Activated CD8-positive, alpha-beta memory T cell treated with anti-CD3 and anti-CD28 coated beads for 24 hours (primary cell): ENCODE measurements at regions not wholly inside any gene's neighbourhood (a gene's known extent, or its start where the extent isn't known, plus 50 kb on each side); places are given as distances from the start of the nearest gene placed in this dataset.

Experiments used
- DNase-seq: peaks from one replicate; pipeline ENCODE4 v3.0.0-alpha.2; 2020

DNA sequence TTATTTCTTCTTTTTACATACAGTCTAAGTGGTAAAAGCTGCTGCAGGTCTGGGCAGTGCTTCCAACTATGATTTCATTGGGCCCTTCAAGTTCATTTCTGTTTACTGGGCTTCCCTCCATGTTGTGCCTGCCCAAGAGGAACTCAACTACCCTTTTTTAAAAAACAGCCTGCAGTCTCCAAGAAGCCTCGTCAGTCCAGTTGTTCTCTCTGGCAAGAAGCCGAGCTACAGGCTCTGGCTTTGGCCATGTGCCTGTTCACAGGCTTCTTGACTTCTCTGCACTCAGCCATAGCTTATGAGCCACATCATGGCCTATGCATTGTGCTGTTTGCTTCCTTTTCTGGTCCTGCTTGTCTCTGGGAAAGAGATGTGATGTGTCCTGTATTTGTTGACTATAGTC lies 119.7 kb upstream of the PJA2 start:
- no peak for DNase-seq

GRCh38 chr5:109524555-109524954 lies 114.8 kb upstream of the PJA2 start:
- no peak for DNase-seq

- no peak for DNase-seq
Measured at GRCh38 chr5:109524026-109524425, 114.3 kb upstream of the PJA2 start.

GRCh38 chr5:109522404-109522803 lies 112.6 kb upstream of the PJA2 start:
- no peak for DNase-seq

DNA sequence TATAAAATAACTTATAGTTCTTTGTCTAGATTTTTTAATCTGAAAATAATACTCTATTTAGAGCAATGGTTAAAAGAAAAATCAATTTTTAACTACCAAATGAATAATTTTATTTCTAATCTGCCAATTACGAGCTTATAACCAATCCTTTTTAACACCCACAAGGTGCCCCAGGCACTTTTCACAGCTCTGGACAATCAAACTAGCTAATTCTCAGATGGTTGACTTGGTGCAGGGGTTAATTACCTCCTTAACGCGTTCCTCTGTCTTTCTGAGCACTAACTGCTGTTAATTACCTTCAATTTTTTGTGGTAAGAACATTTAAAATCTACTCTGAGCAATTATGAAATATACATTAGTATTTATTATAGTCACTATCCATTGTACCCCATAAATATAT lies 109.6 kb upstream of the PJA2 start:
- DNase-seq = no peak

- no peak for DNase-seq
Measured at GRCh38 chr5:109516390-109516789, 106.6 kb upstream of the PJA2 start.

GRCh38 chr5:109511980-109512734 lies 102.4 kb upstream of the PJA2 start:
- no peak for DNase-seq

DNA sequence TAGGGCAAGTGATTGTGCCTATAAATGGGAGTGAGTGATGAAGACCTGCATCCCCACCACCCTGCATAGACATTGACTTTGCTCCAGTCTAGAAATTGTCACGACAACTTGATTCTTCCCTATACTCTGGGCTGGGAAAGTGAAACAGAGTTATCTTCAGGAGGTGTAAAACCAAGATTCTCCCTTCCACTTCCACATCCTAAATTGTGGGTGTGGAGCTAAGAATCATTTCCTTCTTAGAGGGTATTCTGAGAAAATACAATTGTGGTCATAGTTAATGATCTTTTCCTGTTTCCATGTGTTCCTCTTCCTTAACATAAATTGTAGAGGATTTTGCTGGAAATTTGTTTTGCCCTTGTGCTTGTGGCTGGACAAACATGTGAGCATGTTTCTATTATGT lies 96.8 kb upstream of the PJA2 start:
- DNase-seq = no peak

GRCh38 chr5:109496112-109496511 lies 86.3 kb upstream of the PJA2 start:
- DNase-seq = no peak

GRCh38 chr5:109487753-109488420 lies 78.1 kb upstream of the PJA2 start:
- DNase-seq = no peak

DNA sequence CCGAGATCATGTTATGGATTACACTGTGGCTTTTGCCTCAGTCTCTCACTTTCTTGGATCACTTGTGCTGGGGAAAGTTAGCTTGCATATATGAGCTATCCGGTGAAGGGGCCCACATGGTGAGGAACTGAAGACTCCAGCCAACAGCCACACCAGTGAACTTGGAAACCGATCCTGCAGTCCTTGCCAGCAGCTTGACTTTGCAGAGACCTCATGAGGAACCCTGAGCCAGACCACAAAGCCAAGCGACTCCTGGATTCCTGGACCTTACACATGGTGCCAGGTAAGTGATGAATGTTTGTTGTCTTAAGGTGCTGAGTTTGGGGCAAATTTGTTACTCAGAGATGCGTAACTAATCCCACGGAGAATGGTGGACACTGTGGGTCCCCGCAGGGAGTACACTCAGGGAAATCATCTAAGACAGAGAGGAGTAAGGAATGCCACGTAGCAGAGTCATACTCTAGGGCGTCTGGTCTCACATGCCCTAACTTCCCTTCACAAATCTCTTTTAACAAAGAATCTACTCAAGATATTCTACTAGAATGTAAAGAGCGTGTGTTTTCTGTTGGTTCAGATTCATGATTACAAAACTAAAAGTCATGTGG lies 76.5 kb upstream of the PJA2 start:
- no peak for DNase-seq

- no peak for DNase-seq
Measured at GRCh38 chr5:109485030-109485429, 75.3 kb upstream of the PJA2 start.

DNA sequence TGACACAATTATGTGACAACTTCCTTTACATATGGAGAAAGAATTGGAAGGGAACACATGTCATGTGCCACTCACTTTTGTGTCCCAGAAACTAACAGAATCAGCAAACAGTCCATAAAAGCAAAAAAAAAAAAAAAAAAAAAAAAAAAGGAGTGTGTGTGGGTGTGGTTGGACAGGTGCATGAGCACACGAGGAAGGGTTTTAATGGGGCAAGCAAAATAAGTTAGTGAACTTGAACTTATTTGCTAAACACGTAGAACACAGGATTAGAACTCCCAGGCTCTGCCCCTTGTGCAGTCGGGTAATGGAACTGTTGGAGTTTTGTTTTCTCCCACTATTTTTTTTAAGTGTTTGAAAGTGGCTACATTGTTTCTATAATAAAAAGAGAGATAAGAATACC lies 74.8 kb upstream of the PJA2 start:
- no peak for DNase-seq

GRCh38 chr5:109483395-109483971 lies 73.7 kb upstream of the PJA2 start:
- DNase-seq = no peak

GRCh38 chr5:109482748-109483147 lies 73.0 kb upstream of the PJA2 start:
- DNase-seq = no peak

DNA sequence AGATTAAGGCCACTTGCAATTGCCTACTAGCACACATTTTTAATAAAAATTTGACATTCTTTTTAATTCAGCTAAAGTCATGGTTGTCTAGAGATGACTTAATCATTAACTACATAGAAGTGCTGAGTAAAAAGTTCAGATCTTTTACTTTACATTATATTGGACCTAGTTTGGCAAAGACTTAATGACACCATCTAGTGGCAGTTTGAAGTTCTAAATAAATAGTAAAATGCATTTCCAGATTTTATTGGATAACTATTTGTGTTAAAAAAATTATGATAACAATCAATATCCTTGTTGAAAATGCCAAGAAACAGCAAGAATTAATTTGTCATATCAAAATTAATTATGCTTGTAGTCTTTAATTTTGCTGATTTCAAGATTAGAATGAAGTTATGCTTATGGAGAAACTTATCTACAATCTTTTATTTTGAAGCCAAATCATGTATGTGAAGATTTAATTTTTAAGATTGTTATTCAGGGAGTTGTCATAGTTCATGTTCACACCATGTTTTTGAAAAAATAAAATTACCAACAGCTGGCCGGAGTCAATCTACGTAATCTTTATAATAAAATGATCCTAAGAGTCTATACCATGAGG lies 69.6 kb upstream of the PJA2 start:
- no peak for DNase-seq

DNA sequence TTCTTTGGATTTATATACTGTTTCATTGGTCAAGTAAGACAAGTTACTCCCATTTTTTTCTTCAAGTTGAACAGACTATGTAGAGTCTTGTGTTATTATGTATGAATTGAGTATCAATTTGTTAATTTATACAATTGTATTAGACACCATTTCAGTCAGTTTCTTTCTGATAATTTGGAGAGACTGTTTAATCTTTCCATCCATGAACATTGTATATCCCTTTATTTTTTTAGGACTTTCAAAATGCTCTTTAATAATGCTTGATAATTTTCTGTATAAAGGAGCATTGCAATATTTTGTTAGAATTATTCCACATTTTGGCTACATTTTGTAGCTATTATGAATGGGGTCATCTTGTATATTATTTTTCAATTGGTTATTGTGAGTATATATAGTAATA lies 69.1 kb upstream of the PJA2 start:
- no peak for DNase-seq

- DNase-seq = no peak
Measured at GRCh38 chr5:109476292-109476691, 66.5 kb upstream of the PJA2 start.

DNA sequence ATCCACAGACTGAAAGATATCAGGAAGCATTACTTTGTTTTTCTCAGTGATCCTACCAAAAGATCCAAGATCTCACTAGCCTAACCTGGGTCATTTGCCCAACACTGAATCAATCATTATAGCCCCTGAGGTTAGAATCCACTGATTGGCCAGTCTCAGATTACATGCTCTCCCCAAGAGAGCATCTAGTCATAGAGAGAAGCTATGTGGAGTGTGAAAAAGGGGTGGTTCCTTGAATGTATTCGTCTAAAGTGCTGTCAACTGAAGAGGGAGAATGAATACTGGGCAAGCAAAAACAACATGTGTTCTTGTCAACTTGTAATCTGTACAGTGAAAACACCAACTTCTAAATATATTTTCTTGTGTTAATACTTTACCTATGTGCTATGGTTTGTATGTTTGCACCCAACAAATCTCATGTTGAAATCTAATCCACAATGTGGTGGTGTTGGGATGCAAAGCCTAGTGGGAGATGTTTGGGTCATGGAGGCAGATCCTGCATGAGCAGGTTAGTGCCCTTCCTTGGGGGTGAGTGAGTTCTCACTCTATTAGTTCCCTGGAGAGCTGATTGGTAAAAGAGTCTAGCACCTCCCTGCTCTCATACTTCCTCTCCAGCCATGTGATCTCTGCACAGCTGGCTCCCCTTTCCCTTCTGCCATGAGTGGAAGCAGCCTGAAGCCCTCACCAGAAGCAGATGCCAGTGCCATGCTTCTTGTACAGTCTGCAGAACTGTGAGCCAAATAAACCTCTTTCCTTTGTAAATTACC lies 60.3 kb upstream of the PJA2 start:
- DNase-seq = no peak

DNA sequence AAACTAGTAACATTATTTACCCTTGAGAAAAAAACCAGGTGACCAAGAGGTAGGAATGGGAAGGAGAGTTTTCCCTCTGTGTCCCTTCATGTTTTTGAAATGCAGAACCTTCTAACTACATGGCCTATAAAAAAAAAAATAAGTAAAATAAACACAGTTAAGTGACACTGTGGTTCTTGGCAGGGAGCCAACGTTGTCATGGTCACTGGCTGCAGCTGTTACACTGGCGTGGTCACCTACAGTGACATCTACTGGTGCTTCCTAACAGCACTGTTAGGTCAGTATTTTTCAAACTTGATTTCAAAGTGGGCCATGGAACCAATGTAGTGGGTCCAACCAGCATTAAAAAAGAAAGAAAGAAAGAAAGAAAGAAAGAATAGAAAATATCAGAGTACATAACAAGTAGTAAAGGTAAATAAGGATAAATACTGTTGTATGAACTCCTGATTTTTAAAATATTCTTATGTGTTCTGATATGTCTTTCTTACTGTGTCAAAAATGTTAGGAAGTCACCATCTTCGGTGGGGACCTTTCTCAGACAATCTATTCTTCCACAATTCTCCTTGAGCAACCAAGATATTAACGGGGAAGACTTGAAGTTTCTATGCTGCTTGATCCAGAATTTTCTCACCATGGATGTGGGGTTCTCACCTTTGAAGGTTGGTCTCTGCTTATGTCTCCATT lies 59.1 kb upstream of the PJA2 start:
- DNase-seq = peak; percentile 76

DNA sequence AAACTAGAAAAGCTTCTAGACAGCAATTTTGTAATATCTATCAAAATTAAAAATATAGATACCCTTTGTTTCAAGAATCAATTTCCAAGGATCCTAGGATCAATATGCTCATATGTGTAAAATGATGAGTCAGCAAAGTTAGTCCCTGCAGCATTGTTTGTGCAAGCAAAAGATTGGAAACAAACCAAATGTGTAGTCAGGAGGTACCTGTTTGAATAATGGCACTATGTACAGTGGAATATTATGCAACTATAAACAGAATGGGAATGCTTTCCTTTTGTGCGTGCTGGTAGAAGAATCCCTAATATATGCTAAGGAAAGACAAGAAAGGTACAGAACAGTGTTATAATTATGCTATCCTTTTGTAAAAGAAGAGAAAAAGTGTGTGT lies 58.5 kb upstream of the PJA2 start:
- no peak for DNase-seq

DNA sequence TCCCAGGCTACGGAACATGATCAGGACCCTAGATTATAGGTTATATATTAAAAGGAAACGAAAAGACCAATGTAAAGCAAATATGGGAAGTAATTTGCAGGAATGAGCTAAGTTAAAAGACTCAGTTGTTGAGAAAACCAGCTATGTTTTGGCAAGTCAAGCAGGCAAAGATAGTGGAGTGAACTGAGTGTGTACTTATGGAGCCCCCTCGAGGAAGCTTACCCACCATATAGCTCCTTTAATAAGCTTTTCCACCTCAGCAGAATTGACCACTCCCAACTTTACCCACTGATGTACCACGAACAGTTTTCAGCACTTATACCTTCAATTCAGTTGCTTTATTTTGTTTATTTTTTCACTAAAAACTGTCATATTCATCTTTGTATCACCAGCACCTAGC lies 57.3 kb upstream of the PJA2 start:
- no peak for DNase-seq
